Islet precursor cell (in vitro differentiated cells): ENCODE measurements at regions not wholly inside any gene's neighbourhood (a gene's known extent, or its start where the extent isn't known, plus 50 kb on each side); places are given as distances from the start of the nearest gene placed in this dataset.

ENCODE experiments used
- DNase-seq: peaks from one replicate; pipeline ENCODE4 v3.0.0-alpha.2; 2018

DNA sequence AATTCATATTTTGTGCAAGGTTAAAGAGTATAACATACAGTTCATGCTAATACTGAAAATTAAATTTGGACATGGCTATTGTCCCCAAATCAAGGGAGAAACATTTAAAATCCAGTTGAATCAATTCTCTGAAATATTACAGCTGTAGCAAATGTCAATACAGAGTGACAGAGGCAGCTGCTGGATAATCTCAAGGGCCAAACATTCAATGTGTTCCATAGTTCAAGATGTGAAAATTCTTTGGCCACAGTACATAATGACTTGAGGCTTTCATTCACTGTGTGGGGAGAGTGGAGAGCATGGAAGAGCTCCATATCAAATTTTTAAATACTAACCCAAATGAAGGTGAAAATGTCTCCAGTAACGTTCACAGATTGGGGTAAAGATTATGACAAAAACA lies 1192.8 kb upstream of the CADM2 start:
- no peak for DNase-seq

- no peak for DNase-seq
Observed at GRCh38 chr3:83769791-83770663, 1188.8 kb upstream of the CADM2 start.

GRCh38 chr3:83770664-83771402 lies 1188.0 kb upstream of the CADM2 start:
- DNase-seq = no peak

- DNase-seq = no peak
Observed at GRCh38 chr3:83802801-83803200, 1156.0 kb upstream of the CADM2 start.

DNA sequence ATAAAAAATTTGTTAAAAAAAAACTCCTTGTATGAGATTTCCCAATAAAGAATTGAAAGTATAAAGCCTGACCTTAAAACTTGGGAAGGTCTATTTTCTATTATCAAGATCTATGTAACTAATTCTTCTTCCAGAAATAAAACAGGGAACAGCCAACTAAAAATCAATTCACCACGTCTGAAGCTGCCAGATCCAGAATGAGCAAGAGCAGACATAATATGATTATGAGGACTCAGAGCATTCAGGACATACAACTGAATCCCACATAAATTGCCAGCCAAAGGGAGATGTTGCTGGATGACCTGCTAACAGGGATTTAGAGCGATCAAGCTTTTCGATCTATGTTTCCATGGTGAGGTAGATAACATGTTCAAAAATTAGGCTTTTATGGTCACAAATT lies 1151.3 kb upstream of the CADM2 start:
- DNase-seq = no peak

DNA sequence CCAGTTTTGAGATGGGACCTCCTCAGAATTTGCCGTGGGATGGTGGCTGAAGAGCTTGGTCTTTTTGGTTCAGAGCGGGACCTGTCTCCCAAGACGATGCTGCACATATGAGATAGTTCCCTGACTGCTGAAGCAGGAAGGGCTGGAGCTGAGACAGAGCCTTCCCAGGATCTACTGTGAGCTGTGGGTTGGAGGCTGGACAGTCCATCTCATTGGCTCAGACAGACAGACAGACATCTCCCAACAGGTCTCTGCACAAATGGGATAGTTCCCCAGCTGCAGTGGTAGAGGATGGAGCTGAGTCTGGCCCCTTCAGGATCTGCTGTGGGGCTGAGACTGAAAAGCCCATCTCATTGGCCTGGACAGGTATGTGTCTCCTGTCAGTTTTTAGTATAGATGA lies 1145.6 kb upstream of the CADM2 start:
- DNase-seq = no peak

- no peak for DNase-seq
Observed at GRCh38 chr3:83816653-83817052, 1142.1 kb upstream of the CADM2 start.

DNA sequence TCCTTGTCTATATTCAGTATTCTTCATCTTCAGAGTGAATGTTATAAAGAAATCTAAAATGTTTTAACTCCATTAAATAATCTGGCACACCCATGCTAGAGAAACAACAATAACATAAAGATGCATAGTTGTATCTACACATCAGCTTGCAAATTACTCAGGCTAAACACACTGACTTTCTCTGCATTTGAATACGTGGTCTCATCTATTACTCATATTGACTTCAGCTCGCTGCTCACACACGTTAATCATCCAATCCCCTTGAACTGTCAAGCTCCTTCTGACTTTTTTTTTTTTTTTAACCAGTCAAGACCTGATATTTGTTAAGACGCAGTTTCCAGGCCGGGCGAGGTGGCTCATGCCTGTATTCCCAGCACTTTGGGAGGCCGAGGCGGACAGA lies 1137.3 kb upstream of the CADM2 start:
- no peak for DNase-seq

GRCh38 chr3:83823095-83823494 lies 1135.7 kb upstream of the CADM2 start:
- no peak for DNase-seq

- no peak for DNase-seq
Observed at GRCh38 chr3:83835040-83835439, 1123.7 kb upstream of the CADM2 start.

GRCh38 chr3:83842511-83842910 lies 1116.3 kb upstream of the CADM2 start:
- no peak for DNase-seq

DNA sequence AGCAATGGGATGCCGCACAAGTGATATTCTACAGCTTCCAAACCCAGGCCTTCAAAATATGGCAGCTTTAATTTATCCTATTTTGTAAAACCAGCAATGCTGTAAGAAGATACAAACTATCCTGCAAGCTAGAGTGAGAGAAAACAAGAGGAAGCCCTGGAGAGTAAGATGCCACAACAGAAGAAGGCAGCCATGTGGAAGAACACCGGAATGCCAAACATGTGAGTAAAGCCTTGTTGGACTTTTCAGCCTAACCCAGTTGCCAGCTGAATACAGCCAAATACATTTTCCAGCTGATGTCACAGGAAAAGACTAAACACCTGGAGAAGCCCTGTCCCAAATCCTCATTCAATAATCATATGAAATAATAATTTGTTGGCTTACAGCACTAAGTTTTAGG lies 1115.1 kb upstream of the CADM2 start:
- DNase-seq = no peak

DNA sequence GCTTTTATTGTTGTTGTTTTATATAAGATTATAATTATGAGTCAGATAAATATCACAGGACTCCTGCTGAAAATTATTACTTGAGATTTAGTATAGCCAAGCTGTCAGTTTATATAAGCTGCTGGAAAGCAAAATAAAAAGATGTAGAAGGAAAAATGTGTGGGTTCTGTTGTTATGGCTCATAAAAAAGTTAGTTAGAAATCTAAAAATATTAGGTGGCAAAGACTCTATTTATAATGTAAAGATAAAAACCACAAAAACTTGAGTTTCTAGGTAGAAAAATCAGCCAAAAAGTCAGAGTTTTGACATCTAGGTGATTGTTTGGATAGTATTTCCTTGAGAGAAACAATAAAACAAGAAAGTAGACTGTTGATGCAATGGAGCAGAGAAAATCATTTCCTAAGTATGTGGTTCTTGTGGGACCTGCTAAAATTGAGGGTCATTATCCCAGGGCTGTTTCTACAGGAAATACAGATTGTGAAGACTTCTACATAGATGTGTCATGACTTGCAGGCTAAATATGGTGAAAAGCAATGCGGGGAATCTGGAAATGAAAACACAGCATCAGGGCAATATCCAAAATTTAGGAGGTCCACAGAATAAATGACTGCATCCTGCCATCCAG lies 1109.6 kb upstream of the CADM2 start:
- no peak for DNase-seq

DNA sequence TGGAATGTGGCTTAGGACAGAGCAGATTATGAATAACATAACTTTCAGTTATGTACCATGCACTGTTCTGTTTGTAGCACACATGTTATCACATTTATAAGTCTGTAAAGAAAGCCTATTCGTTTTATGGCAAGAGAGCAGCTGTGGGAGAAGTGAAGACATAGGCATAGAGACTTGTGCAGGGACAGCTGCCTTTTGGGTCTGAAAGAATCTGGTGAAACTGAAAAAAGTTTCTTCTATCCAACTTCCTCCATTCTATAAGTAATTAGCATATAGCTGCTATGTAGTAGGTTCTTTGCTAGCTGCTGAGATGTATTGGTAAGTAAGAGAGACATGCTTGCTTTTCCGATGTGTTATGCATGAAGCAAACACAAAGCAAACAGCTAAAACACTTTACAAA lies 1095.4 kb upstream of the CADM2 start:
- no peak for DNase-seq

GRCh38 chr3:83868909-83869567 lies 1089.8 kb upstream of the CADM2 start:
- no peak for DNase-seq

- no peak for DNase-seq
Observed at GRCh38 chr3:83873550-83873949, 1085.2 kb upstream of the CADM2 start.

DNA sequence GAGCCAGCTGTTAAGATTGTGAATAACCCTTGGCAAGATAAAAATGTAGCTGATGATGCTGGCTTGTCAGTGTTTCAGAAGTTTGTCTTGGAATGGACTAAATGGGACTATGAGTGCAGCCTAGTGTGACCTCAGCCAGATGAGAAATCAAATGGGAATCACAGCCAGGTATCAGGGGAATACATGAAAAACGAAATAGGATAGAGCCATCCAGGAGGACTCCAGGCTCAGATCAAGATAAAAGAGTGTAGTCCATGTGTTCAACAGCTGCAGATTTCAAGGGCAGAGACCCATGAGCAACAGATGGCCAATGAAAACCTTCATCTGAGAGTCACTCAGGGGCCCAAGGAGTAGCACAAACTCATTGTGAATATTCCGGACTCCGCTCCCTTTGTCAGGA lies 1080.9 kb upstream of the CADM2 start:
- no peak for DNase-seq

GRCh38 chr3:83882701-83883100 lies 1076.1 kb upstream of the CADM2 start:
- DNase-seq = no peak

- no peak for DNase-seq
Observed at GRCh38 chr3:83890039-83890762, 1068.6 kb upstream of the CADM2 start.

DNA sequence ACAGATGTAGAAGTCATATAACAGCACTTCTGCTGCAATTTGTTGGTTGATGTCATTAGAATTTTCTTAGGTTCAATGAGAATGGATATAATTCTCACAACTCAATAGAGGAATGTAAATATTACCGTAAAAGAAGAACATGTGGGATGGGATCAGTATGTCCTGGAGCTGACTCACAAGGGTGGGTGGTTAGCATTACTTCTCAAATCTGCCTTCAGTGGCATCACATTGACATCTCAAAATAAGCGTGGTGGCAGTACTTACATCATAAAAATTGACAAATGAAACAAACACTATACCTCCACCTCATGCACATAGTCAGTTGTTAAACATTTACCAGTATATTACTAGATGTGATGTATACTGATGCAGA lies 1068.0 kb upstream of the CADM2 start:
- no peak for DNase-seq

GRCh38 chr3:83894223-83894622 lies 1064.6 kb upstream of the CADM2 start:
- DNase-seq = no peak

- no peak for DNase-seq
Observed at GRCh38 chr3:83895892-83896291, 1062.9 kb upstream of the CADM2 start.
